GDM1 (cell line): ENCODE measurements at regions not wholly inside any gene's neighbourhood (a gene's known extent, or its start where the extent isn't known, plus 50 kb on each side); places are given as distances from the start of the nearest gene placed in this dataset.

Source experiments
- DNase-seq: peaks from one replicate; lab custom pipeline; 2025; lab: John Stamatoyannopoulos, UW

- no peak for DNase-seq
These were observed 102.9 kb downstream of the CTTN start for GRCh38 chr11:70501051-70501901.

- no peak for DNase-seq
These were observed 103.7 kb downstream of the CTTN start for GRCh38 chr11:70501933-70502540.

GRCh38 chr11:70502677-70503467, 104.5 kb downstream of the CTTN start:
- no peak for DNase-seq

GRCh38 chr11:70503468-70504221, 105.3 kb downstream of the CTTN start:
- DNase-seq: no peak

- no peak for DNase-seq
These were observed 106.1 kb downstream of the CTTN start for GRCh38 chr11:70504246-70505020.

- no peak for DNase-seq
These were observed 107.0 kb downstream of the CTTN start for GRCh38 chr11:70505331-70505731.

- no peak for DNase-seq
These were observed 107.7 kb downstream of the CTTN start for GRCh38 chr11:70505761-70506657.

GRCh38 chr11:70506658-70506970, 108.3 kb downstream of the CTTN start:
- DNase-seq: no peak

GRCh38 chr11:70506986-70507385, 108.7 kb downstream of the CTTN start:
- DNase-seq: no peak

GRCh38 chr11:70507466-70508230, 109.3 kb downstream of the CTTN start:
- no peak for DNase-seq

- DNase-seq: no peak
These were observed 109.8 kb downstream of the CTTN start for GRCh38 chr11:70508231-70508480.

GRCh38 chr11:70509476-70509875, 111.1 kb downstream of the CTTN start:
- DNase-seq: no peak

GRCh38 chr11:70510106-70510505, 111.8 kb downstream of the CTTN start:
- DNase-seq: no peak

- DNase-seq: no peak
These were observed 112.2 kb downstream of the CTTN start for GRCh38 chr11:70510571-70510970.

GRCh38 chr11:70511345-70511744, 113.0 kb downstream of the CTTN start:
- DNase-seq: no peak

- no peak for DNase-seq
These were observed 114.4 kb downstream of the CTTN start for GRCh38 chr11:70512716-70513115.

GRCh38 chr11:70517203-70517602, 118.9 kb downstream of the CTTN start:
- DNase-seq: no peak

GRCh38 chr11:70517988-70518907, 119.9 kb downstream of the CTTN start:
- no peak for DNase-seq

- no peak for DNase-seq
These were observed 120.8 kb downstream of the CTTN start for GRCh38 chr11:70519117-70519516.
